Nephron (organoid): ENCODE measurements at regions not wholly inside any gene's neighbourhood (a gene's known extent, or its start where the extent isn't known, plus 50 kb on each side); places are given as distances from the start of the nearest gene placed in this dataset.

ENCODE experiments used
- H3K27ac Mint-ChIP-seq, 3 experiments: 2 replicates each; pipeline ENCODE4 v1.8.0; 2020; ENCODE audit warnings: mixed read lengths in 3 of 3, mild to moderate bottlenecking in 2 of 3, moderate library complexity in 1 of 3
- H3K27me3 Mint-ChIP-seq: 2 replicates; pipeline ENCODE4 v1.8.0; 2021; ENCODE audit warnings: low read depth, mild to moderate bottlenecking, moderate library complexity, mixed read lengths
- H3K36me3 Mint-ChIP-seq: 2 replicates; pipeline ENCODE4 v1.8.0; 2020; ENCODE audit warnings: low read depth, mixed read lengths
- H3K4me1 Mint-ChIP-seq: 2 replicates; pipeline ENCODE4 v1.8.0; 2020; ENCODE audit warnings: mixed read lengths
- H3K4me3 Mint-ChIP-seq, 3 experiments: 2 replicates each; pipeline ENCODE4 v1.8.0; 2020; ENCODE audit warnings: mild to moderate bottlenecking in 3 of 3, mixed read lengths in 3 of 3, moderate library complexity in 2 of 3
- H3K9me3 Mint-ChIP-seq: 2 replicates; pipeline ENCODE4 v1.8.0; 2020; ENCODE audit warnings: mixed read lengths
- TF ChIP-seq, protein P1 (sequence below), 3 experiments: fragments of 200-600 bp; sonication (generic); IDR thresholded peaks; one replicate each; pipeline ENCODE4 v1.5.0; 2021; ENCODE audit warnings: antibody characterized with exemption in 3 of 3; ENCODE audit not compliant: unreplicated experiment in 3 of 3

GRCh38 chr13:82817133-82817532 lies 1065.1 kb downstream of the SLITRK1 start:
- H3K9me3 Mint-ChIP-seq, result peaks cover 8% of the 10 kb centered on the region
- TF ChIP-seq, protein P1, sequence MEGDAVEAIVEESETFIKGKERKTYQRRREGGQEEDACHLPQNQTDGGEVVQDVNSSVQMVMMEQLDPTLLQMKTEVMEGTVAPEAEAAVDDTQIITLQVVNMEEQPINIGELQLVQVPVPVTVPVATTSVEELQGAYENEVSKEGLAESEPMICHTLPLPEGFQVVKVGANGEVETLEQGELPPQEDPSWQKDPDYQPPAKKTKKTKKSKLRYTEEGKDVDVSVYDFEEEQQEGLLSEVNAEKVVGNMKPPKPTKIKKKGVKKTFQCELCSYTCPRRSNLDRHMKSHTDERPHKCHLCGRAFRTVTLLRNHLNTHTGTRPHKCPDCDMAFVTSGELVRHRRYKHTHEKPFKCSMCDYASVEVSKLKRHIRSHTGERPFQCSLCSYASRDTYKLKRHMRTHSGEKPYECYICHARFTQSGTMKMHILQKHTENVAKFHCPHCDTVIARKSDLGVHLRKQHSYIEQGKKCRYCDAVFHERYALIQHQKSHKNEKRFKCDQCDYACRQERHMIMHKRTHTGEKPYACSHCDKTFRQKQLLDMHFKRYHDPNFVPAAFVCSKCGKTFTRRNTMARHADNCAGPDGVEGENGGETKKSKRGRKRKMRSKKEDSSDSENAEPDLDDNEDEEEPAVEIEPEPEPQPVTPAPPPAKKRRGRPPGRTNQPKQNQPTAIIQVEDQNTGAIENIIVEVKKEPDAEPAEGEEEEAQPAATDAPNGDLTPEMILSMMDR (IDR thresholded peaks at IDR 0.05; ENCODE audit: unreplicated experiment in 3 of 3), result no peak

GRCh38 chr13:82815791-82816190 lies 1066.5 kb downstream of the SLITRK1 start:
- no peaks in the 10 kb centered on the region for H3K4me1 Mint-ChIP-seq
- no peak overlapping the region for H3K4me3 Mint-ChIP-seq
- H3K27me3 Mint-ChIP-seq, result no peaks in the 10 kb centered on the region
- TF ChIP-seq, protein P1 (IDR thresholded peaks at IDR 0.05; ENCODE audit: unreplicated experiment in 3 of 3), result no peak
- H3K9me3 Mint-ChIP-seq, result peaks cover 15% of the 10 kb centered on the region
- H3K27ac Mint-ChIP-seq, result peak overlapping the region in 1 of 3 experiments; percentile 52
- H3K36me3 Mint-ChIP-seq, result no peaks in the 10 kb centered on the region

More at GRCh38 chr13:82817133-82817532, 1065.1 kb downstream of the SLITRK1 start:
- no peaks in the 10 kb centered on the region for H3K36me3 Mint-ChIP-seq
- no peak overlapping the region for H3K27ac Mint-ChIP-seq
- H3K4me3 Mint-ChIP-seq, result no peak overlapping the region
- no peaks in the 10 kb centered on the region for H3K4me1 Mint-ChIP-seq
- no peaks in the 10 kb centered on the region for H3K27me3 Mint-ChIP-seq

- H3K27me3 Mint-ChIP-seq, result peaks cover 3% of the 10 kb centered on the region
- H3K27ac Mint-ChIP-seq, result no peak overlapping the region
- TF ChIP-seq, protein P1 (IDR thresholded peaks at IDR 0.05; ENCODE audit: unreplicated experiment in 3 of 3), result no peak
- no peaks in the 10 kb centered on the region for H3K4me1 Mint-ChIP-seq
- H3K4me3 Mint-ChIP-seq, result no peak overlapping the region
- H3K36me3 Mint-ChIP-seq, result no peaks in the 10 kb centered on the region
- peaks cover 6% of the 10 kb centered on the region for H3K9me3 Mint-ChIP-seq
These were observed 1078.9 kb downstream of the SLITRK1 start for GRCh38 chr13:82803341-82803740.

GRCh38 chr13:82802528-82802927 lies 1079.7 kb downstream of the SLITRK1 start:
- H3K36me3 Mint-ChIP-seq, result no peaks in the 10 kb centered on the region
- peaks cover 6% of the 10 kb centered on the region for H3K9me3 Mint-ChIP-seq
- H3K4me3 Mint-ChIP-seq, result no peak overlapping the region
- no peaks in the 10 kb centered on the region for H3K4me1 Mint-ChIP-seq
- TF ChIP-seq, protein P1 (IDR thresholded peaks at IDR 0.05; ENCODE audit: unreplicated experiment in 3 of 3), result no peak
- no peak overlapping the region for H3K27ac Mint-ChIP-seq
- H3K27me3 Mint-ChIP-seq, result peaks cover 3% of the 10 kb centered on the region

GRCh38 chr13:82800391-82800790 lies 1081.9 kb downstream of the SLITRK1 start:
- Mint-ChIP-seq H3K4me1 (no peaks in the 10 kb centered on the region), H3K9me3 (peaks cover 6% of the 10 kb centered on the region), H3K4me3 (no peak overlapping the region), H3K36me3 (no peaks in the 10 kb centered on the region), H3K27ac (no peak overlapping the region), H3K27me3 (no peaks in the 10 kb centered on the region)
- TF ChIP-seq, protein P1 (IDR thresholded peaks at IDR 0.05; ENCODE audit: unreplicated experiment in 3 of 3), result no peak

DNA sequence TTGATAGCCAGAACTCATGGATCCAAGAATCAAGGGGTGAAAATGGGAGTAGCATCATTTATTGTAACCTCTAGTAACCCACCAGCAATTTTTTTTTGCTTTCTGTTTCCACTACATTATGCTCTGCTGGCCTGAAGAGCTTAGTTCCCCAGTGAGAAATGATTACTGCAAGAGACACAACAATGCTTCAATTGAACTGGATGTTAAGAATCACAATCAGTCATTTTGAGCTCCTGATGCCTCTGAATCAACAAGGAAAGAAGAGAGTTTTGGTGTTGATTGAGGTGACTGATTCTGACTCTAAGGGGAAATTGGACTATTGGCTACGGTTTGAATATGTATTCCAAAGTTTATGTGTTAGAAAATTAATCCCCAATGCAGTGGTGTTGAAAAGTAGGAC lies 1084.4 kb downstream of the SLITRK1 start:
- Mint-ChIP-seq H3K4me1 (no peaks in the 10 kb centered on the region), H3K27me3 (no peaks in the 10 kb centered on the region), H3K36me3 (no peaks in the 10 kb centered on the region), H3K9me3 (peaks cover 3% of the 10 kb centered on the region), H3K27ac (no peak overlapping the region), H3K4me3 (no peak overlapping the region)
- TF ChIP-seq, protein P1 (IDR thresholded peaks at IDR 0.05; ENCODE audit: unreplicated experiment in 3 of 3), result no peak
